ENCODE measurements at regions not wholly inside any gene's neighbourhood (a gene's known extent, or its start where the extent isn't known, plus 50 kb on each side); places are given as distances from the start of the nearest gene placed in this dataset.

DNA sequence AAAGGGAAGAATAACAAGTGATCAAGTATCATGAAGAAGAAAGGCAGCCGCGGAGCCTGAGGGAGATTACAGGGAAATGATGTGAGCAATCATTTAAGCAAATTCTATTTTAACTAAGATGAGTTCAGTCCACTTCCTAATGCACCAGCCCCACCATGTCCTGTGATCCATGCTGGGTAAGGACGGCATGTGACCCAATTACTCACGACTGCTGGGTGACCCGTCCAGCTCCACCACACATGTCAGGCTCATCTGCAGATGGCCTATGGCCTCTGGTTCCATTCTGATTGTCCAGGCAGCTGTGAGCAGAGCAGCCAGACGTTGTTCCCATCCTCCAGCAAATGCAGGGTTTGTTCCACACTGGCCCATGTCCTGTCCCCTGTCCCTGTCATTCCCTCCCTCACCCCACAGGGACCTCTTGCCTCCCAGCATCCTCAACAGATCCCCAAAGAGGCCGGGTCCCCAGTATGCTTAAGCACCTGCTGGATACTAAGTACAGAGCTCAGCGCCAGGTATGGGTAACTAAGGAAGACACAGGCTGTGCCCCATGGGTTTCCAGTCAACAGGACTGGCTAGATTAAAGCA is 87.9 kb downstream of the MATN1 start:
- Histone ChIP-seq H3K4me3 (IDR thresholded peaks at IDR 0.05; ENCODE audit: insufficient read depth, low read depth, low read length) (no peak overlapping the region), H2AFZ (ENCODE audit: low read depth) (no peak overlapping the region), H3K27me3 (ENCODE audit: insufficient read depth, low read depth) (peaks cover 28% of the 10 kb centered on the region; the same call in 1 of the 2 replicates), H3K4me1 (ENCODE audit: low read depth, poor library complexity, severe bottlenecking) (no peaks in the 10 kb centered on the region), H4K20me1 (ENCODE audit: insufficient read depth) (no peaks in the 10 kb centered on the region), H3K27ac (no peak overlapping the region), H3K9ac (no peak overlapping the region), H3K79me2 (ENCODE audit: insufficient read depth, low read depth) (no peaks in the 10 kb centered on the region), H3K36me3 (ENCODE audit: insufficient read depth) (no peaks in the 10 kb centered on the region), H3K4me2 (no peak overlapping the region)
- TF ChIP-seq, protein P1, sequence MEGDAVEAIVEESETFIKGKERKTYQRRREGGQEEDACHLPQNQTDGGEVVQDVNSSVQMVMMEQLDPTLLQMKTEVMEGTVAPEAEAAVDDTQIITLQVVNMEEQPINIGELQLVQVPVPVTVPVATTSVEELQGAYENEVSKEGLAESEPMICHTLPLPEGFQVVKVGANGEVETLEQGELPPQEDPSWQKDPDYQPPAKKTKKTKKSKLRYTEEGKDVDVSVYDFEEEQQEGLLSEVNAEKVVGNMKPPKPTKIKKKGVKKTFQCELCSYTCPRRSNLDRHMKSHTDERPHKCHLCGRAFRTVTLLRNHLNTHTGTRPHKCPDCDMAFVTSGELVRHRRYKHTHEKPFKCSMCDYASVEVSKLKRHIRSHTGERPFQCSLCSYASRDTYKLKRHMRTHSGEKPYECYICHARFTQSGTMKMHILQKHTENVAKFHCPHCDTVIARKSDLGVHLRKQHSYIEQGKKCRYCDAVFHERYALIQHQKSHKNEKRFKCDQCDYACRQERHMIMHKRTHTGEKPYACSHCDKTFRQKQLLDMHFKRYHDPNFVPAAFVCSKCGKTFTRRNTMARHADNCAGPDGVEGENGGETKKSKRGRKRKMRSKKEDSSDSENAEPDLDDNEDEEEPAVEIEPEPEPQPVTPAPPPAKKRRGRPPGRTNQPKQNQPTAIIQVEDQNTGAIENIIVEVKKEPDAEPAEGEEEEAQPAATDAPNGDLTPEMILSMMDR (conservative IDR thresholded peaks at IDR 0.05; ENCODE audit: low read depth, low read length), result no peak

DNA sequence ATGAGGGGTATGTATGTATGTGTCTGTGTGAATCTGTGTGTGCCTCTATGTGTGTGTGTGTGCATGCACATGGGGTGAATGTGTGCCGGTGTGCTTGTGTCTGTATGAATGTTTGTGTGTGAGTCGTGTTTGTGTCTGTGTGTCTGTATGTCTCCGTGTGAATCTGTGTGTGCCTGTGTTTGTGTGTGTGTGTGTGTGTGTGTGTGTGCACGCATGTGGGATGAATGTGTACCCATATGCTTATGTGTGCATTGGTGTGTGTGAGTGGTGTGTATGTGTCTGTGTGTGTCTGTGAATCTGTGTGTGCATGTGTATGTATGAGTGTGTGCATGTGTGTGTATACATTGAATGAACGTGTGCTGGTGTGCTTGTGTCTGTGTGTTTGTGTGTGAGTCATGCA is 88.9 kb downstream of the MATN1 start:
- TF ChIP-seq, protein P1 (conservative IDR thresholded peaks at IDR 0.05; ENCODE audit: low read depth, low read length), result no peak
- no peaks in the 10 kb centered on the region for H3K4me1 ChIP-seq (ENCODE audit: low read depth, poor library complexity, severe bottlenecking)
- no peak overlapping the region for H3K4me2 ChIP-seq
- no peak overlapping the region for H3K4me3 ChIP-seq (IDR thresholded peaks at IDR 0.05; ENCODE audit: insufficient read depth, low read depth, low read length)
- no peak overlapping the region for H2AFZ ChIP-seq (ENCODE audit: low read depth)
- no peak overlapping the region for H3K9ac ChIP-seq
- H3K36me3 ChIP-seq (ENCODE audit: insufficient read depth), result no peaks in the 10 kb centered on the region
- no peaks in the 10 kb centered on the region for H3K79me2 ChIP-seq (ENCODE audit: insufficient read depth, low read depth)
- peaks cover 24% of the 10 kb centered on the region; the same call in 1 of the 2 replicates for H3K27me3 ChIP-seq (ENCODE audit: insufficient read depth, low read depth)
- H3K27ac ChIP-seq, result no peak overlapping the region
- no peaks in the 10 kb centered on the region for H4K20me1 ChIP-seq (ENCODE audit: insufficient read depth)

DNA sequence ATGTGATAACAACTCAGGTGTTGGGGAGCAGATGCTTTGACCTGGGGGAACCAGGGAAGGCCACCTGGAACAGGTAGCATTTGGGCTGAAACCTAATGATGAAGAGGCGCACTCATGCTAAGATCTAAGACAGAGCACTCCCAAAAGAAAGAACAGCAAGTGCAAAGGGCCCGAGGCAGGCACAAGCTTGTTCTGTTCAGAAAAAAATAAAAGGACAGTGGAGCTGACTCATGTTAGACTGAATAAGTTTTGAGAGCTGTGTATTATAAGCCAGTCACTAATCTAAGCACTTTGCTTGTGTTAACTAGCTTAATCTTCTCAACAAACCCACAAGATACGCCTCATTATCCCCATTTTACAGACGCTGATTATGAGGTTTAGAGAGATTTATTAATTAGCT is 90.1 kb downstream of the MATN1 start:
- Histone ChIP-seq H3K4me3 (IDR thresholded peaks at IDR 0.05; ENCODE audit: insufficient read depth, low read depth, low read length) (no peak overlapping the region), H3K4me2 (no peak overlapping the region), H3K27me3 (ENCODE audit: insufficient read depth, low read depth) (peaks cover 17% of the 10 kb centered on the region; the same call in 1 of the 2 replicates), H3K79me2 (ENCODE audit: insufficient read depth, low read depth) (no peaks in the 10 kb centered on the region), H3K4me1 (ENCODE audit: low read depth, poor library complexity, severe bottlenecking) (no peaks in the 10 kb centered on the region), H3K27ac (no peak overlapping the region), H2AFZ (ENCODE audit: low read depth) (no peak overlapping the region), H3K9ac (no peak overlapping the region), H3K36me3 (ENCODE audit: insufficient read depth) (no peaks in the 10 kb centered on the region), H4K20me1 (ENCODE audit: insufficient read depth) (no peaks in the 10 kb centered on the region)
- TF ChIP-seq, protein P1 (conservative IDR thresholded peaks at IDR 0.05; ENCODE audit: low read depth, low read length), result no peak

DNA sequence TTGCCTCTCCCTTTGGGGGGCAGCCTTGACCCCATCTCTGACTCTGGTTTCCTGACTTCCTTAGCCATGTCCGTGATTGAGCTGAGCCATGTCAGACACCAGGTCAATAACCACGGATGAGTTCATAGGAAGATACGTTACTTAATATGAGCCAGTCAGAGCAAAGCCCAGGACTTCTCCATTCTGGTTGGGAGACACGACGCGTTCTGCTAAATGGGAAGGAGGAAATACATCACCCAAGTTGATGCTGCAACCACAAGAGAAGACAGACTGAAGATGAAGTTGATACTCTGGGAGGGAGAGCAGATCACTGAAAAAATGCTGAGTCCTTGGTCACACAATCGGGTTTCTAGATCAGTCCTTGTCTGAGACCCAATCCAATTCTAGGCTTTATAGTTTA is 90.9 kb downstream of the MATN1 start:
- Histone ChIP-seq H3K4me2 (no peak overlapping the region), H3K36me3 (ENCODE audit: insufficient read depth) (no peaks in the 10 kb centered on the region), H3K79me2 (ENCODE audit: insufficient read depth, low read depth) (no peaks in the 10 kb centered on the region), H3K27ac (no peak overlapping the region), H2AFZ (ENCODE audit: low read depth) (no peak overlapping the region), H3K27me3 (ENCODE audit: insufficient read depth, low read depth) (peaks cover 9% of the 10 kb centered on the region; the same call in 1 of the 2 replicates), H3K4me1 (ENCODE audit: low read depth, poor library complexity, severe bottlenecking) (no peaks in the 10 kb centered on the region), H4K20me1 (ENCODE audit: insufficient read depth) (no peaks in the 10 kb centered on the region), H3K9ac (no peak overlapping the region), H3K4me3 (IDR thresholded peaks at IDR 0.05; ENCODE audit: insufficient read depth, low read depth, low read length) (no peak overlapping the region)
- TF ChIP-seq, protein P1 (conservative IDR thresholded peaks at IDR 0.05; ENCODE audit: low read depth, low read length), result no peak

Measured in KMS-11 (cell line).